K562 (cell line): ENCODE measurements at regions not wholly inside any gene's neighbourhood (a gene's known extent, or its start where the extent isn't known, plus 50 kb on each side); places are given as distances from the start of the nearest gene placed in this dataset.

Source experiments
- ATF3 ChIP-seq, 2 experiments: fragments of 450-650 bp in 1 of 2; sonication (generic) in 1 of 2; formaldehyde crosslinking in 1 of 2; IDR thresholded peaks in 1 of 2; conservative IDR thresholded peaks in 1 of 2; 2 replicates each; pipeline versions ENCODE4 v1.6.1 to v1.8.1; 2016 to 2023; ENCODE audit warnings: mild to moderate bottlenecking in 2 of 2, moderate library complexity in 2 of 2, inconsistent platforms in 1 of 2, missing genetic modification reagents in 1 of 2
- BMI1 ChIP-seq: fragments of 150-350 bp; IDR thresholded peaks from 2 replicates; pipeline ENCODE4 v1.6.1; 2014; ENCODE audit warnings: low read length
- BRF2 ChIP-seq: IDR thresholded peaks from 3 replicates; pipeline ENCODE4 v1.6.1; 2011; ENCODE audit warnings: borderline replicate concordance, mild to moderate bottlenecking; ENCODE audit not compliant: insufficient read length, insufficient read depth
- MAZ ChIP-seq, 2 experiments: fragments of 450-650 bp in 1 of 2; sonication (generic) in 1 of 2; formaldehyde crosslinking; IDR thresholded peaks in 1 of 2; conservative IDR thresholded peaks in 1 of 2; 2 replicates each; pipeline versions ENCODE4 v1.4.0 to v1.5.0; 2020; ENCODE audit warnings: mild to moderate bottlenecking in 1 of 2, missing genetic modification reagents in 1 of 2
- SMARCB1 ChIP-seq: IDR thresholded peaks from 2 replicates; pipeline ENCODE4 v1.6.1; 2011; ENCODE audit warnings: improper control_type of control experiment, low read depth; ENCODE audit not compliant: insufficient read length
- SREBF1 ChIP-seq: fragments of 150-350 bp; IDR thresholded peaks from 2 replicates; pipeline ENCODE4 v1.6.1; 2014; ENCODE audit warnings: antibody characterized with exemption, low read depth, low read length, borderline replicate concordance
- ZKSCAN3 ChIP-seq: fragments of 250-450 bp; sonication (Bioruptor Pico); IDR thresholded peaks from 2 replicates; pipeline ENCODE4 v1.4.0; 2020
- ZNF274 ChIP-seq: IDR thresholded peaks from 2 replicates; pipeline ENCODE4 v1.6.1; 2011; ENCODE audit warnings: low read depth, mild to moderate bottlenecking, low read length, moderate library complexity, borderline replicate concordance
- ZNF511 ChIP-seq: sonication (generic); formaldehyde crosslinking; IDR thresholded peaks from 2 replicates; pipeline ENCODE4 v1.8.0; 2022; ENCODE audit warnings: mild to moderate bottlenecking, missing genetic modification reagents

GRCh38 chr2:234592541-234592940 lies 95.7 kb upstream of the ARL4C start (continued):
- no peak for TF ChIP-seq SREBF1
- no peak for TF ChIP-seq ZNF511
- TF ChIP-seq ZNF274: no peak
- TF ChIP-seq BRF2: no peak
- no peak for TF ChIP-seq BMI1
- TF ChIP-seq SMARCB1: no peak
- no peak for TF ChIP-seq ZKSCAN3 (CRISPR knock-in tag)
- TF ChIP-seq ATF3 (IDR thresholded peaks at IDR 0.05): no peak
- no peak for TF ChIP-seq ATF3 (CRISPR knock-in tag; conservative IDR thresholded peaks at IDR 0.05)
- no peak for TF ChIP-seq MAZ (CRISPR knock-in tag; conservative IDR thresholded peaks at IDR 0.05 in 1 of 2, IDR thresholded peaks at IDR 0.05 in 1 of 2)
